GM12891 (cell line): ENCODE measurements at regions not wholly inside any gene's neighbourhood (a gene's known extent, or its start where the extent isn't known, plus 50 kb on each side); places are given as distances from the start of the nearest gene placed in this dataset.

Source experiments
- DNase-seq: peaks from one replicate; pipeline ENCODE4 v3.0.0; 2011; ENCODE audit warnings: low spot score; ENCODE audit not compliant: insufficient read length
- FAIRE-seq: peaks from 2 replicates; lab custom pipeline; 2011; peaks lifted over from hg19 to GRCh38; lab: Jason Lieb, UNC
- PAX5 ChIP-seq: IDR thresholded peaks from 2 replicates; pipeline ENCODE4 v1.6.1; 2011; ENCODE audit warnings: low read length, moderate library complexity, mild to moderate bottlenecking; ENCODE audit not compliant: insufficient read depth, severe bottlenecking
- POLR2A ChIP-seq: IDR thresholded peaks from 2 replicates; pipeline ENCODE4 v1.6.1; 2011; ENCODE audit warnings: low read depth, low read length, control low read depth
- POLR2AphosphoS5 ChIP-seq: IDR thresholded peaks from 2 replicates; pipeline ENCODE4 v1.6.1; 2011; ENCODE audit warnings: low read depth, low read length, control low read depth
- POU2F2 ChIP-seq: IDR thresholded peaks from 2 replicates; pipeline ENCODE4 v1.6.1; 2011; ENCODE audit warnings: low read depth, mild to moderate bottlenecking, control low read depth, low read length, moderate library complexity
- SPI1 ChIP-seq: IDR thresholded peaks from 2 replicates; pipeline ENCODE4 v1.6.1; 2011; ENCODE audit warnings: low read depth, low read length, control low read depth
- TAF1 ChIP-seq: IDR thresholded peaks from 2 replicates; pipeline ENCODE4 v1.6.1; 2011; ENCODE audit warnings: low read depth, low read length, control low read depth

DNA sequence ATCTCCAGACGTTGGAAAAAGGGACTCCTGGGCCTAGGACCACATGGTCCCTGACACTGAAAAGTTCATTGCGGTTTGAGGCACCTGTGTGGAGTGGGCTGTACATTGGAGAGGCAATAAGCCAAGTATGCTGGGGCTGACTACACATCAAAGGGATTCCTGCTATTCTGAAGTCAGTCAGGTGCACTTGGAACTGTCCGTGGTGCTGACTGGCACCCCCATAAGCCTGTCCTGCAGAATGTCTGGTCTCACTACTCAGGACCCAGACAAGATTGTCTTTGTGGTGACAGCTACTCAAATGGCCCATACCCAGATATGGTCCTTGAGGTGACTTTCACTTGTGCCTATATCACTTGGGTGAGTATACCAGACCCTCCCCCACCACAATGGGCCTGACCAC lies 150.6 kb downstream of the RWDD3 start:
- TF ChIP-seq PAX5 (no peak), TAF1 (no peak), POLR2A (no peak)
- FAIRE-seq (no peak), DNase-seq (no peak)

DNA sequence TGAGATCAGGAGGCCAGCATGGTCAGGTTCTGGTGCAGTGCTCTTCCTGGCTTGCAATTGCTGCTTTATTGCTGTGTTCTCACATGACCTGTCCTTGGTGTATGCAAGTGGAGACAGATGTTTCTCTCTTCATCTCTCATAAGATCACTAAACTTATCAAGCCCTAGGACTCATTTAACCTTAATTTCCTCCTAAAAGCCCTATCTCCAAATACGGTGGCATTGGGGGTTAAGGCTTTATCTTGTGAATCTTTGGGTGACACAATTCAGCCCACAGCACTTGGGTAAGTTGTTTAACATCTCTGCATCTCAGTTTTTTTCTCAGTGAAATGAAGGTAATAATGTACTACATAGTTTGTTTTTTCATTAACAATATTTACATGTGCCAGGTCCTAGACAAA lies 152.4 kb downstream of the RWDD3 start:
- TF ChIP-seq POU2F2 (no peak), PAX5 (no peak), SPI1 (no peak), POLR2A (no peak), TAF1 (no peak), POLR2AphosphoS5 (no peak)
- DNase-seq (no peak), FAIRE-seq (no peak)

DNA sequence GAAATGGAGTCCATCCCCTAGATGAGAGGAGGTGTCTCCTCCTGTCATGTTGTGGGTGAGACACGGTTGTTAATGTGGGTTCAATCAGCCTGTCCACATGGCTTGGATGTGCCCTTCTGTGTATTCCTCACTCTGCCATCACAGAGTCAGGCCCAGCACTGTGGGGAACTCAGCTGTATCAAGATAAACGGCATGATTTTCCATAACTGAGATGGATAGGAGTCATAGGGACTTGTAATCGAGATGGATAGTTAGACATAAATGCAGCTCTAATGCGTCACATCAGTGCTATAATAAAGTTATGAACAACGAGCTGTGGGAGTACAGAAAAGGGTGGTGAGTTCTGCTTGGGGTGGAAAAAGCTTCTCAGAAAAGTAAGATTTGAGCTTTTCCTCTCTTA lies 152.9 kb downstream of the RWDD3 start:
- TF ChIP-seq POU2F2: no peak
- no peak for TF ChIP-seq SPI1
- no peak for TF ChIP-seq POLR2A
- no peak for TF ChIP-seq TAF1
- no peak for TF ChIP-seq PAX5
- TF ChIP-seq POLR2AphosphoS5: no peak
- no peak for FAIRE-seq
- no peak for DNase-seq

DNA sequence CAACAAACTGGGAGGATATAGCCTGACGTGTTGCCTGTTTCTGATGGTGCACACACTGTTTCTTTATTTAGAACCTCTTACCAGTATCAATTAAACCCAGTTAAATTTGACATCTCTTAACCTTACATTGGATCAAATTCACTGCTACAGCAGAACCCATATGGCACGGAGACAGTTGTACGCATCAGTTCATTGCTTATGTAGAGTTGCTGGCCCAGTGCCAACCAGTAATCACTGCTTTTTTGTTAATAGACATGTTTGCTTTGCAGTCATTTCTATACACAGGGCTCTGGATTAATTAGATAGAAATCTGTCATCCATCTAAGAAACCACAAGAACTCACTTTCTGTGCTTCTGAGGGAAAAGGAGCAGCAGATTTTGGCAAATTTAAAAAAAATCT lies 154.0 kb downstream of the RWDD3 start:
- no peak for DNase-seq
- no peak for FAIRE-seq
- no peak for TF ChIP-seq POLR2A

DNA sequence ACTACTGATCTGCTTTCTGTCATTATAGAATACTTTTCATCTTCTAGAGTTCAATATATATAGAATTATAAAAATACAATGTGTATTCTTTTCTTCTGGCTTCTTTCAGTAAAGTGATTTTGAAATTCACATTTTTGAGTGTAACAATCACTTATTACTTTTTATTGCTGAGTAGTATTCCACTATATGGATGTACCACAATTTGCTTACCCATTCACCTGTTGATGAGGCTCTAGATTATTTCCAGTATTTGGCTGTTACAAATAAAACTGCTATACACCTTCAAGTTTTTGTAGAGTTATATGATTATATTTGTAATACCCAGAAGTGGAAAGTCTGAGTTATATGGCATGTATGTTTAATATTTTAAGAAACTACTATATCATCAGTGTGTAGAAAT lies 159.4 kb downstream of the RWDD3 start:
- DNase-seq (no peak), FAIRE-seq (no peak)
- TF ChIP-seq POLR2AphosphoS5 (no peak), SPI1 (no peak), POLR2A (no peak), POU2F2 (no peak), TAF1 (no peak), PAX5 (no peak)

DNA sequence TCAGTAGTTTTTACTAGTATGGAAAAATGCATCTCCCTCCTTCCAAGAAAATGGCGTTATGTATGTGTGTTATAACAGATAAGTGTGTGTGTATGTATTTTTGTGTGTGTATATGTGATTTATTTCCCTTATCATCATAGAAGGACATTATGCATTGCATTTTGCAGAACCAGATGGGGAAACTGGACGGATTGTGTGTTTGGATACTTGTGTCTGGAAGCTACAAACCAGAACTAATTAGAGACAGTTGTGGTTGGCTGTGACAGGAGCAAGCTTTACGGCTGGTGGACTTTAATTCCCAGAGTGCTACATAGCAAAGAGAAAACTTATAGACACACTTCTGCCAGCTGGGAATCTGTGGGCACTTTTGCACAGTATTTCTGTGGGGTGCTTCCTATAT lies 162.5 kb downstream of the RWDD3 start:
- FAIRE-seq: no peak
- TF ChIP-seq POLR2AphosphoS5 (no peak), SPI1 (no peak), POLR2A (no peak), POU2F2 (no peak), TAF1 (no peak), PAX5 (no peak)

DNA sequence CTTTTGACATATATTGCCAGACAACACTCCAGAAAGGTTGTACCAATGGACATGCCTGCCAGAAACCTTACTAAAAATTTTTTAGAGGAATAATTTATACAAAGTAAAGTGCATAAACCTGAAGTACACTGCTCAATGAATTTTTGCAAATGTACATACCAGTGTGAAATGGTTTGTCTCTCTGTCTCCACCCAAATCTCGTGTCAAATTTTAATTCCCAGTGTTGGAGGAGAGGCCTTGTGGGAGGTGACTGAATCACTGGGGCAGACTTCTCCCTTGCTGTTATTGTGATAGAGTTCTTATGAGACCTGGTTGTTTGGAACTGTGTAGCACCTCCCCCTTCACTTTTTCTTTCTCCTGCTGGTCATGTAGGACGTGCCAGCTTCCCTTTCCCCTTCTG lies 168.8 kb downstream of the RWDD3 start:
- no peak for FAIRE-seq
- DNase-seq: no peak
- TF ChIP-seq POU2F2: no peak
- TF ChIP-seq POLR2AphosphoS5: no peak
- no peak for TF ChIP-seq TAF1
- no peak for TF ChIP-seq SPI1
- TF ChIP-seq PAX5: no peak
- TF ChIP-seq POLR2A: no peak

More for the DNA sequence above, 162.5 kb downstream of the RWDD3 start:
- DNase-seq: no peak

DNA sequence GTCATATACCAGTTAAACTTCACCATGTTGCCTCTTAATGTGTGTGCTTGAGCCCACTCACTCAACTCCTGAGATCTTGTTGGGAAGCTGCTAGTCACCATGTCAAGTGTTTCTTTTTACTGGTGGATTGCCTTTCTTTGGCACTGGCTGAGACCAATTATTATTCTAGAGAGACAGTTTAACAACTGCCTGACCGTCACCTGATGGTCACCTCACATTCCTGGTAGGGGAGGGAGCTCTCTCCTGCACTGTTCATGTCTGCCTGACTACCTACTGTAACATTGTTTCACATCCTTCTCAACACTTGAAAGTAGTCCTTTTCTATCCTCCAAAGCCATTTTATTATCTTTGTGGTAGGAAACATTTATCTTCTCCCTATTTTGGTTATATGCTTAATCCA lies 172.3 kb downstream of the RWDD3 start:
- DNase-seq (no peak), FAIRE-seq (no peak)
- TF ChIP-seq POLR2A: no peak
- no peak for TF ChIP-seq PAX5
- TF ChIP-seq POU2F2: no peak
- no peak for TF ChIP-seq TAF1
- no peak for TF ChIP-seq POLR2AphosphoS5
- TF ChIP-seq SPI1: no peak

DNA sequence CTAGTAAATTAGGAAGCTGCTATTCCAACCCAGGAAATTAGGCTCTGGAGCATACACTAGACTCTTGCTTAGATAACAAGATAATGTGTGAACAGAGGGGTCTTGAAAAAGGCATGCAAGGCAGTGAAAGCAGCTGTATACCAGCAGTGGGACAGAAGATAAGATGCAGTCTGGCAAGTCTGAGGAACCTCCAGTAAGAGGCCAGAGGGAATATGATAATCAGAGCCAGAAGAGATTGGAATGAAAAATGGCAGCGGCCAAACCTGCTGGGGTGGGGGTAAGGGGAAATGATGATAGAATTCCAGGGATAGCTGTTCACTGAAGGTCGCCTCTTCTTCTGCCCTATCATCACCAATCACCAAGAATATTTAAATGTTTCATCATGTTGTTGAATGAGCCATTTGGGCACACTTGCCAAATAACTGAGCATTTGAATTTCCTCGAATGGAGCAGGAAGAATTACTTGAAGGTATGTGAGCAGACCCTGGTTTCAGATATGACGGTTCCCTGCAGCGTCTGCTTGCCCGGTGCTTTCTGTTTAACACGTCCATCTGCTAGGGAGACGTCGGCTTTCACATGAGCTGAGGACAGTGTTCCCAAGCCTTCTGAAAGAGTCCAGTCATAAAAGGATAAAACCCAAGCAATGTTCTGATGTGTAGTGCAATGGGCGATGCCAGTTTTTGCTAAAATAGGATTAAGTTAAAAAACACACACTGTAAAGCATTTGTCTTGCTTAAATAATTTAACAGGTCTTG lies 173.3 kb downstream of the RWDD3 start:
- no peak for TF ChIP-seq POLR2AphosphoS5
- no peak for TF ChIP-seq PAX5
- TF ChIP-seq POU2F2: no peak
- no peak for TF ChIP-seq TAF1
- TF ChIP-seq SPI1: no peak
- TF ChIP-seq POLR2A: no peak
- no peak for DNase-seq
- FAIRE-seq: no peak

DNA sequence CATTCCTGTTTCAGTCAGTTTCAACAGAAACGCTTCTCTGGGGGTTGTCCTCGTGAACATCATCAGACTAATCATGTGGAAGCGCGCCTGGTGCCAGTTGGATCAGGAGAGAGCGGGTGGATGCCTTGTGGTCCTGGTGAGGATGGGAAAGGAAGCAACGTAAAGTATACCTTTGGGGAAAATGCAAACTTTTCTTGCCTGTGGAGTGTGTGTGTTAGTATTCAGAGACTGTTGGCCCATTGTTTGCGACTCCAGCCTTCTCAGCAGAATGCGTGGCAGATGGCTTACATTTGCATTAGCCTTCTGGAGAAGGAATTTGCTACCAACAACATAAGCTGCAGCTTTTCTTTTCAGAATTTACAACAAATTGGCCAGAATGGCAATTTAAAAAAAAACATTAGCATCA lies 173.9 kb downstream of the RWDD3 start:
- no peak for FAIRE-seq
- TF ChIP-seq POU2F2: no peak
- TF ChIP-seq SPI1: no peak
- no peak for TF ChIP-seq POLR2AphosphoS5
- TF ChIP-seq TAF1: no peak
- TF ChIP-seq POLR2A: no peak
- no peak for TF ChIP-seq PAX5
- no peak for DNase-seq
